NAMALWA (cell line): ENCODE measurements at regions not wholly inside any gene's neighbourhood (a gene's known extent, or its start where the extent isn't known, plus 50 kb on each side); places are given as distances from the start of the nearest gene placed in this dataset.
A peak's percentile ranks its signal among the peaks of the same experiment; 100 is the strongest.

Experiments used
- DNase-seq: peaks from one replicate; pipeline ENCODE4 v3.0.0-alpha.2; 2015; ENCODE audit warnings: low spot score

DNA sequence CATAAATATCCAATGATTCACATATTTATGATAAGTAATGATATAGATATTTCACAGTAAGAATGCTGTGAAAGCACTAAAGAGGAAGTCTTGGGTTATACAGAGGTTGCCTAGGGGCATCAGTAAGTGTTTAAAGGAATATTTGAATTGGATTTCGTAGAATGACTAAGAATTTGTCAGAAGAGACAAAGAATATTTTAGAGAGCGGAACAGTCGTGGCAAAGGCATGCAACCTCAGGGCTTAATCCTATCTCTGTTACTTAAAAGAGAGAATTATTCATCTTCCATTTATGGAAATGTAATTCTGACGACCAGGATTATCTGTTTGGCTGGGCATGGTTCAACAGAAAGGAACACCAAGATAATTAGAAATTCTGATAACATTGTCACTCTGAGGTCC is 171.9 kb upstream of the NR5A2 start:
- no peak for DNase-seq

GRCh38 chr1:199856216-199856780 is 171.2 kb upstream of the NR5A2 start:
- no peak for DNase-seq

DNA sequence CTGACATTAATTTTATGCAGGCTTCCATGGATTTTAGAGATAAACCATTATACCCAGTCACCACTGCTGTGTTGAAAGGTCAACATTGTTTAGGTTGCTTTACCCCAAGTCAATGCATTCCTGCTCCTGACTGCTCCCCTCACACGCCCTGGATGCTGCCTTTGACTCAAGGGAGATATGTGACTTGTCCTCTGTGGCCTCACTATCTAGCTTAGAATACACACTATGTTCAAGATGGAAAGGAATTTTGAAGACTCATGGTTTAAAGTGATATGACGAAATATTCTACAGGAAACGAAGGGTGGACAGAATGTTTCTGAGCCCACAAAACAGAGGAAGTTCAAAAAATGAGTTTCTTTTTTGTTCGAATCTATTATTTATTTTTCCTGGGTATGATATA is 170.4 kb upstream of the NR5A2 start:
- DNase-seq: no peak

DNA sequence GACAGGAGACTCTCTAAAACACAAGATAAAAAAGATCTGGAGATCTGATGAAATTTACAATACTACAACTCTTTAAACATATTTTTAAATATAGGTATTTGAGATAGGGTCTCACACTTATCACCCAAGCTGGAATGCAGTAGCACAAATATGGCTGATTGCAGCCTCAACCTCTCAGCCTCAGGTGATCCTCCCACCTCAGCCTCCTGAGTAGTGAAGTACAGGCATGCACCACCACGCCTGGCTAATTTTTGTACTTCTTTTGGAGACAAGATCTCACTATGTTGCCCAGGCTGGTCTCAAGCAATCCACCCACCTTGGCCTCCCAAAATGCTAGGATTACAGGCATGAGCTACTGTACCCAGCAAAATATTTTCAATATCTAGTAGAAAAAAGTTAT is 170.0 kb upstream of the NR5A2 start:
- no peak for DNase-seq

GRCh38 chr1:199858171-199858570 is 169.3 kb upstream of the NR5A2 start:
- no peak for DNase-seq

- DNase-seq: no peak
Observed at GRCh38 chr1:199858856-199859255, 168.7 kb upstream of the NR5A2 start.

DNA sequence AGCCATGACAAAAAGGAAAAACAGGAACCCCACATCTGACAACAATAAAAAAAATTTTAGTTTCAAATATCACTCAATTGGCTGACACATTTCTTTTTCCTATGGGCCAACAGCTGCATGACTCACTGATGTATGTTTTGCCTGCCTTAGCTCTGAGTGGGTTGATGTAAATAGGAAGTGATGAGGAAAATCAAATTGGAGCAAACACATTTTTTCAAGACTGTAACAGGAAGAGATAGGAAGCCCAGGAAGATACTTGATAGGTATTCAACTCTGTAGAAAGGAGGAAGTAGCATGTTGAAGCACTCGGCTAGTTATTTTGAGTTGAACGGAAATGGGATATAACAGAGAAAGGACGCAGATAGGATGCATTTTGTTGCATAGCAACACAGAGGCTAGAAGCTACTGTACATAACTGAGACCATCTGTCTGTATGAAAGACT is 168.0 kb upstream of the NR5A2 start:
- DNase-seq: peak; percentile 25

GRCh38 chr1:199861020-199861795 is 166.3 kb upstream of the NR5A2 start:
- no peak for DNase-seq

DNA sequence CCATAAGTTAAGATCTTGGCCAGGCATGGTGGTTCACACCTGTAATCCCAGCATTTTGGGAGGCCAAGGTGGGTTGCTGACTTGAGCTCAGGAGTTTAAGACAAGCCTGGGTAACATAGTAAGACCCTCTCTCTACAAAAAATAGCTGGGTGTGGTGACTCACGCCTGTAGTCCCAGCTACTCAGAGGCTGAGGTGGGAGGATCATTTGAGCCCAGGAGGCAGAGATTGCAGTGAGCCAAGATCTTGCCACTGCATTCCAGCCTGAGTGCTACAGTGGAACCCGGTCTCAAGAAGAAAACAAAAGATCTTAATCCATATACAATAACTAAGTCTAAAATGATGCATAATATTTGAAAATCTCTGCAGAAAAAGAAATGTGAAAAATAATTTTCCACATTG is 165.5 kb upstream of the NR5A2 start:
- no peak for DNase-seq

- no peak for DNase-seq
Observed at GRCh38 chr1:199866210-199866617, 161.3 kb upstream of the NR5A2 start.

DNA sequence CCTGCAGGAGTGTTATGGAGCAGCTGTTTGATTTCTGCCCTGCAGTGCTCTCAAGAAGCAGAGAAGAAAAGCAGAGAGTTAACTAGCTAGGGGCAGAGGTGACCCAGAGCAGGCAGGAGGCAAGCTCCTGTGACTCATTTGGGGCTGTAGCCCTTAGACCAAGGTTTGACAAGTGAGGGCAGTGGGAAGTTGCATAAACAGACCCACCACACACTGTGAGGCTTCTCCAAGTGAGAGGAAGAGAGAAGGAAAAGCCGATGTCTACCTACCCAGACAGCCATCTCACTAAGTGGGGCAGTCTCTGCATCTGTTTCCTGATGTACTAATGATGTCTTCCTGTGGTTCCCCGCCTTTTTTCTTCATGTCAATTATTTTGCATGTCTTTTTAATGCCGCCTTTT is 159.9 kb upstream of the NR5A2 start:
- no peak for DNase-seq

DNA sequence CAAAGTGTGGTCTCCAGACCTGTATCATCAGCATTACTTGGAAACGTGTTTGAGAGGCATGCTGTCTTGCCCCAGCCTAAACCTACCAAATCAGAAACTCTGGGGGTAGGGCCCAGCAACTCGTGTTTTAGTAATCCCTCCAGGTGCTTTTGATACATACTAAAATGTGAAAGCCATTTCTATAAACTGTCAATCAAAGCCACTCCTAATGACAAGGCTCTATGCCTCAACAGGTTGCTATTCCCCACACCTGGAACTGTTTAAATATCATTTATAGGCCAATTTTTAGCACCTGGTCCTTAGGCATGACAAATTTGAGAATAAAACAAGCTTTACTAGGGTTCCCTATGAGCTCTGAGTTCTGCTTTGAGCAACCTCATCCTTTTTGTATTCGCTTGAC is 158.7 kb upstream of the NR5A2 start:
- DNase-seq: no peak

- no peak for DNase-seq
Observed at GRCh38 chr1:199875337-199875736, 152.2 kb upstream of the NR5A2 start.

DNA sequence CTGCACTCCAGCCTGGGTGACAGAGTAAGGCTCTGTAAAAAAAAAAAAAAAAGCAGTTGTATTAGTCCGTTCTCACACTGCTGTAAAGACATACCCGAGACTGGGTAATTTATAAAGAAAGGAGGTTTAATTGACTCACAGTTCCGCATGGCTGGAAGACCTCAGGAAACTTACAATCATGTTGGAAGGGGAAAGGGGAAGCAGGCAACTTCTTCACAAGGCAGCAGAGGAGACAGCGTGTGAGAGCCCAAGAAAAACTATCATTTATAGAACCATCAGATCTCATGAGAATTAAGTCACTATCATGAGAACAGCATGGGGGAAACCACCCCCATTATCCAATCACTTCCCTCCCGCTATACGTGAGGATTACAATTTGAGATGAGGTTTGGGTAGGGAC is 151.7 kb upstream of the NR5A2 start:
- no peak for DNase-seq

GRCh38 chr1:199877526-199878384 is 149.8 kb upstream of the NR5A2 start:
- DNase-seq: no peak

DNA sequence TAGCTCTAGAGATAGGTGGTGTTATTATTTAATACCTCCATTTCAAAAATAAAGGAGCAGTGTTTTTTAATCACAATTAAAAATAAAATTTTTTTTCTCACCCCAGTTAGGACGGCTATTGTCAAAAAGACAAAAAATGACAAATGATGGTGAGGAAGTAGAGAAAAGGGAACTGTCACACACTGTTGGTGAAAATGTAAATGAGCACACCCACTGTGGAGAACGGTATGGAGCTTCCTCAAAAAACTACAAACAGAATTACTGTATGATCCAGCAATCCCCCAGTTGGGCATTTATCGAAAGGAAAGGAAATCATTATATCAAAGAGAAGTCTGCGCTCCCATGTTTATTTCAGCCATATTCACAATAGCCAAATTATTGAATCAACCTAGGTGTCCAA is 148.7 kb upstream of the NR5A2 start:
- DNase-seq: peak; percentile 13

DNA sequence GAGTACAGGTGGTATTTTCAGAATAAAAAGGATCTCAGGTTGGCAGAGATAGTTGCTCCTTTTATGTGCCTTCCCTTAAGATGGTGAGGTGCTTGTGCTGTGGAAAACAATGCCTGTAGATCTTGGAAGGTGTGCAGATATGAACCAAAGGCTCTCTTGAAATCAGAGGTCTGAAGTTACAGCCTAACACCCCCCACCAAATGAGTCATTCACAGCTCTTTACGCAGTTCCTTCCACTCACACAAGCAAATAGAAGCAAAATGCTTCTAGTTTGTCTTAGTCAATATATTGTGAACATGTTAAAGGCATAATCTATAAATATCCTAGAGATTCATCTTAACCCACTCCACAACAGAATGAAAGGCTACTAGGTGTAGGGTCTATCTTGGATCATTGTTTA is 128.9 kb upstream of the NR5A2 start:
- no peak for DNase-seq

- DNase-seq: no peak
Observed at GRCh38 chr1:199901341-199901740, 126.2 kb upstream of the NR5A2 start.

DNA sequence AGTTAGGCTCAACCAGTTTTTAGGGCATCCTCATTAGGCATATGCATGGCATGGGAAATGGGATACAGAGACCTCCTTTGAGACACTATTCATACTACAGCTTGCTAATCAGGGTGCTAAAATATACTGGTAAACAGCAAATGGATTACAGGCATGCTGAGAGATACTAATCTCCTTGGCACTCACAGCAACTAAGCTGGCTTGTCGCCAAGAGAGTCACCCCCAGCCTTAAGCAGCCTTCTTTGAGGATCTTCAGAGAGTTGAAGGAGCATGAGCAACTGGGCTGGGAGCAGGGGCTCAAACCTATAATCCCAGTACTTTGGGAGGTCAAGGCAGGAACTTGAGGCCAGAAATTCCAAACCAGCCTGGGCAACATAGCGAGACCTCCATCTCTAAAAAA is 120.1 kb upstream of the NR5A2 start:
- DNase-seq: no peak

GRCh38 chr1:199909137-199909536 is 118.4 kb upstream of the NR5A2 start:
- no peak for DNase-seq

DNA sequence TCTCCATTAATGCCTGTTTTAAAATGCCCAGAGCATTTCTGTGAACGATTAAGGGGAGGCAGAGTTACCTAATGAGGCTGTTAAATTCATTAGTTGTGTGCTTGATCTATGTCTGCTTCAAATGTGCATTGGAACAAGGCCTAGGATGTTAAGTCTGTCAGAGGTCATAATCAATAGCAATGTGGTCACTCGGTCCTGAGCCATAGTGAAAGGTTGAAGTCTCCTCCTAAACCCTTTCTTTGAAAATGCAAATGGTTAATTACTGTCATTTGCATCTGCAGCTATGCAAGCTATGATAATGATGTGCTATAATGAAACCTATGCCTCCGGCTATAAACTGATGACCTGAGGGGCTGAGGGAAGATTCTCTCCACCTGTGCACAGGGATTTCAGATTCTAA is 114.2 kb upstream of the NR5A2 start:
- DNase-seq: no peak

DNA sequence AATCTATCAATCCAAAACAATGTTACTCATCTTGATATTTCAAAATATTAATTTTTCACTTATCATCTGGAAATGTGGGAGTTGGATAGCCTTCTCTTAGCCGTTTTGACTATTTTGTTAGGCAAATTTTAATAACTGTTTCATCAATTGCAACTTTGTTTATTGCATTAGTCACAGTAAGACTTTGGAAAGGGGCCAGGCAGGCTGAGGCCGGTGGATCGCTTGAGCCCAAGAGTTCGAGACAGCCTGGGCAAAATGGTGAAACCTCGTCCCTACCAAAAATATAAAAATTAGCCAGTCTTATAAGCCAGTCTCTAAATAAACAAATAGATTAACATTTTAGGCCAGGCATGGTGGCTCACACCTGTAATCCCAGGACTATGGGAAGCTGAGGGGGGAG is 113.0 kb upstream of the NR5A2 start:
- no peak for DNase-seq

DNA sequence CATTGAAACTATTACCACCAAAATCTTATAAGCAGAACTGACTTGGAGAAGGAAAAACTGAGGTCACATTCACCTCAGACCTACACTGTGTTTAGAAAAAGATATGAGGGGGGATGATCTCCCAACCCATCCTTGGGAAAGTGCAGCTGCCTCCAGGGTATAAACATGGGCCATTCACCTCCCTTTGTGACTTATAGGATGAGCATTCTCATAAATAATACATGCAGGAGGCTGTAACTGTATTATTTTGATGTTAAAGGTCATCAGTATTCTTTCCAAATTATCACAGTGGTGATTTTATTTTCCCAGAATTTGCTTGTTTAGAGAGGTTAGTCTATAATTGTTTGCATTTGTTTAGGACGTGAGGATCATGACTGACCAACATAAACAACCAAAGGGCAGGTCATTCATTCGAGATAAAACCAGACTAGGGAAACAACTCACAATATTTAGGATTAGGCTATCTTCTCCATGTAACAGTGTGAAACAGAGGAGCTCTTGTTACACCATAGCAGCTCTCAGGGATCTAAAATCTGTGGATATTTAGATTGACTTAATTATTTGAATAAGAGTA is 109.2 kb upstream of the NR5A2 start:
- no peak for DNase-seq
